ENCODE measurements at regions not wholly inside any gene's neighbourhood (a gene's known extent, or its start where the extent isn't known, plus 50 kb on each side); places are given as distances from the start of the nearest gene placed in this dataset.

DNA sequence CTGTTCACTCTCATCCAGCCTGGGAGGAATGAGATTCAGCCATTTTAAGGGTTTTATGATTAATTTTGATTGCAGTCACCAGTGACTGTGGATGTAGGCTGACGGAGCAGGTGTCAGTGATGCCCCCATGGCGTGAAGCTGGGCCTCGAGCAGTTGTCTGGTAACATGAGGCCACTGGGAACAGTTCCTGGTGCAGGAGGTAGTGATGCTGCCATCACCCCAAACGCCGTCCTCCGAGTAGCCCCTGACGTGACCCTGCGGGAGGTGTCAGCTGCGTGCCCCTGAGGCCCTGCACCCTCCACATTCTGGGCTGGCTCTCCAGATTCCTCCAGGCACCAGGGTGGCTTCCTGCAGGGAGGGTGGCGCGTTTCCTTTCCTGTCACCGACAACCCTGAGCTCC lies 277.2 kb downstream of the TEX29 start:
- no peak for DNase-seq

DNA sequence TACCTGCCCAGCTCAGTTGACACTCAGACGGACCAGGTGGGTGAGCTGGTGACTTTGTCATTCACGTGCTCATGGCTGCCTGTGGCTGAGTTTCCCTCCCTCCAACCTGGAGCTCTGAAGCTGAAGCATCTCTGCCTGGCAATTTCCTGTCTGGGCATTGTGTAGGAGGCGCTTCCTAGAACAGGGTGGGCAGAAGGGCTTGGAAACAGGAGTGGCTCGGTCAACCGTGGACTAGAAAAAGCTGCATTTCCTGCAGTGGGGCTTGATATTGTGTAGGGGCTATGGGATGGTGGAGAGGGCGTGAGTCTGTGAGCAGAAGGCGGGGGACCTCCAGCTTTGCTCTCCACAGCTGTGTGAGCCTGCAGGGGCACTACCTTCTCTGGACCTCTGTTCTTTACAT lies 278.3 kb downstream of the TEX29 start:
- DNase-seq = no peak

DNA sequence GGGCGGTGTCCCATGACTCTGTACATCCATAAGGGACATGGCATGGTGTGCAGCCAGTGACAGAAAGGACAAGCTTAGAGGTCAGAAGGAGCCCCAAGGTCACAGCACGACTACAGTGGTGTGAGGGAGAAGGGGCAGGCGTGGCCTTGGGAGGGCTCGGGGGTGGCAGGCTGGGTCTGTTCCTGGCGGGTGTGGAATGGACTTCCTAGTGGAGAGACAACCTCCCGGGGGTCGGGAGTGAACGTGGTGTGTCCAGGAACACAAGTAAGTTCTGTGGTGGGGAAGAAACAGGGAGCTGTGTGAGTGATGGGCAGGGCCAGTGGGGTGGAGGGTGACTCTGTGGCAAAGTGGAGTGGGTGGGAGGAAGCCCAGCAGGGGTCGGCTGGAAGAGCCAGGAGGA lies 279.3 kb downstream of the TEX29 start:
- DNase-seq = no peak

DNA sequence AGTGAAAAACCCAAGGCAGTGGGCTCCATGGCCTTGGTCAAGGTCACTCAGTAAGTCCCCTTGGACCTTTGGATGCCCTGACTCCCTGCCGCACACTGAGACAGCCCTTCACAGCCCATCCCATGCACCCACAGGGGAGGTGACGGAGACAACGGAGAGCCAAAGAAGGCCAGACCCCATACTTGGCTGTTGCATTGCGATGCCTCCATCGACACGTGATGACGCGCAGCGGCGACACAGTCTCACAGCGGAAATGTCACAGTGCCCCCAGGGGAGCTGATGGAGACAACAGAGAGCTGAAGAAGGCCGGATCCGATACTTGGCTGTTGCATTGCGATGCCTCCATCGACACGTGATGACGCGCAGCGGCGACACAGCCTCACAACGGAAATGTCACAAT lies 282.4 kb downstream of the TEX29 start:
- no peak for DNase-seq

DNA sequence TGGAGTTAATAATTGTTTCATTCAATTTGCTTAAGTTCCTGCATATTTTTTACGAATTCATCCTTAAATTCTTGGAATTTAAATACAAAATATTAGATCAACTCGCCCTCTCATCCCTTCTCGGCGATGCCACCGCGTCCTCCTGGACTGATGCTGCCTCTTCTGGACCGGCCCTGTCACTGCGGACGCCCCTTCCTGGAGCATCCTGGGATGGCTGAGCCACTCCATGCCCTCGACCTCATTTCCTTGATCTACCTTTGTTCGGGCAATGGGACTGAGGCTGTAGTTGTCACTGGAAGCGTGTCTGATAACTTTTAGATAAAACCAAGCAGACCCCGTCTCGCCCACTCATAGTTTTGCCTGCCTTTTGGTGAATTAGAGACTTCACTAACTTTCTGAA lies 283.7 kb downstream of the TEX29 start:
- no peak for DNase-seq

DNA sequence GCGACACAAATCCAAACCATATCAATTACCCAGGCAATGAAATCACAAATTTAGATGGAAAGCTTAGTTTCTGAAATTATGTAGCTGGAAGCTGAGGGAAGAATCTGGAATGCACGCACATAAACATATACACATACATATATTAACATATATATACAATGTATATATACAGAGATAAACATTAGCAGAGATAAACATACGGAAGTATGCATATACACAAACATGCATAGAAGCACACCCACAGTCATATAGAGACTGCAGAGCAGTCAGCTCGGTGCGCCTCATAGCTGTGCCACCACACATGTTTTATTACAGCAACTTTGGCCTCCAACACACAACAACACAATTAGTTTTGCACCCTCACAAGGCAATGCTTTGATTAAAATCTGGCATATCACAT lies 288.1 kb downstream of the TEX29 start:
- DNase-seq = no peak

DNA sequence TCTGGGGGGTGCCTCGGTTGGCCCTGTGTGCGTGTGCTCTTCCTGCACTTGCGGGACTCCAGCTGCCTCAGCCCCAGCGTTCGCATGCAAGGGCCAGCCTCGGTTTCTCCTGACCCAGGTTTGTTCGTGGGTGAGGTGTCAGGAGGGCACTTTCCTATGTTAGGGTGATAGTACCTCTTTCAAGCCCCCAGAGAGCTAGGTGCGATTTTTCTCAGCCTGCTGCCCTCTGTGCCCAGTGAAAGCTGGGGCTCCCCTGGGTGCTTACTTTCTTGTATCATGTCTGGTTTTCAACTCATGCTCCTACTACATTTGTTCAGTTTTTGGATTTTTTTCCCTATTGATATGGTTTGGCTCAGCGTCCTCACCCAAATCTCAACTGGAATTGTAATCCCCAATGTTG lies 289.2 kb downstream of the TEX29 start:
- DNase-seq = no peak

DNA sequence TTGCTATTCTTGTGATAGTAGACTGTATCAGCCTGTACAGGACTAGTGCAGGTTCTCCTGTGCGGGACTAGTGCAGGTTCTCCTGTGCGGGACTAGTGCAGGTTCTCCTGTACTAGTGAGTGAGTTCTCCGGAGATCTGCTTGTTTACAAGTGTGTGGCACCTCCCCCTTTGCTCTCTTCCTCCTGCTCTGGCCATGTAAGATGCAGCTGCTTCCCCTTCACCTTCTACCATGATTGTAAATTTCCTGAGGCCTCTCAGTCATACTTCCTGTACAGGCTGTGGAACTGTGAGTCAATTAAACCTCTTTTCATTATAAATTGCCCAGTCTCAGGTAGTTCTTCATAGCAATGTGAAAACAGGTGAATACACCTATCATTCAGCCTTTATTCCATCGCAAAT lies 289.6 kb downstream of the TEX29 start:
- DNase-seq = no peak

DNA sequence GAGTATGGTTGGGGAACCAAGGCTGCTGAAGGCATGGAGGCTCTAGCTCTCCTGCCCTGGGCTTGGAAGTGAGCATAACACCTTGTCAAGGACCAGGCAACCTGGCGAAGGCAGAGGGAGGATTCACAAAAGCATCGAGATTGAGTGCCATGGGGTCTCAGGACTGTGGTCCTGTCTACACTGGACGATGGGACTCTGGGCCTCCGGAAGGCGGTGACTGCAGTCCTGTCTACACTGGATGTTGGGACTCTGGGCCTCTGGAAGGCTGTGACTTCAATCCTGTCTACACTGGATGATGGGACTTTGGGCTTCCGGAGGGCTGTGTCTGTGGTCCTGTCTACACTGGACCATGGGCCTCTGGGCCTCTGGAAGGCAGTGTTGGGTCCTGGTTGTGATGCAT lies 290.4 kb downstream of the TEX29 start:
- DNase-seq = no peak

DNA sequence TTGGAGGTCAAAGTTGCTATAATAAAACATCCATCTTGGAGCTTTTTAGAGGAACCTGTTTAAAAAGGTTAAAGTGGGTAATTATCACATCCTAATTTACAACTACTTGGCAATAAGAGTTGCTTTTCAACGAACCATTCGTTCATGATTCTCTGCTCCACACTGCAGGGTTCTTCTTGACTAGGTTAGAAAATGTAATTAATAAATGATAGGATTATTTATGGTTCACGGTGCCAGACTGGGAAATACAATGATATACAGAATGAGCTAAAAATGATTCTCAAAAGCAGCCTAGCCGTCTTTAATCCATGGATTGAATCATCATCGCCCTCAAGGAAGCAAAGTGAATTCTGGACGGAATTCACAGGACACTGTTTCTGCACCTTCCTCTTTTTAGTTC lies 291.2 kb downstream of the TEX29 start:
- DNase-seq = no peak

DNA sequence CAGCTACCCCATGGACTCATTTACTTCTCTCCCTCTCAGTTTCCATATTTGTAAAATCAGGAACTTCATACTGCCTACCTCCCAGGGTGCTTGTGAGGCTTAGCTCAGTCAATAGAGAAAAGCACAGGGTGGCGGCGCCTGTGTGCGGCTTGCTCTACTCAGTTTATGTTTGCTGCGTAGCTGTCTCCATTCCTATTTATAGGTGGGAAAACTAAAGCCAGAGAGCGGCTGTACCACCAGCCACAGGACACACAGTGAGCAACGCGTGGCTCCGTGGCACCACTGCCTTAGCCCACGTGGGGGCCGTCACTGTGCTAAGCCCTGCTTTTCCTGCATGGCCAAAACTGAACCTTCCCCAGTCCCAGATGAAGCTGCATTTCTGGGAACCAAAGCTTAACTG lies 292.4 kb downstream of the TEX29 start:
- no peak for DNase-seq

DNA sequence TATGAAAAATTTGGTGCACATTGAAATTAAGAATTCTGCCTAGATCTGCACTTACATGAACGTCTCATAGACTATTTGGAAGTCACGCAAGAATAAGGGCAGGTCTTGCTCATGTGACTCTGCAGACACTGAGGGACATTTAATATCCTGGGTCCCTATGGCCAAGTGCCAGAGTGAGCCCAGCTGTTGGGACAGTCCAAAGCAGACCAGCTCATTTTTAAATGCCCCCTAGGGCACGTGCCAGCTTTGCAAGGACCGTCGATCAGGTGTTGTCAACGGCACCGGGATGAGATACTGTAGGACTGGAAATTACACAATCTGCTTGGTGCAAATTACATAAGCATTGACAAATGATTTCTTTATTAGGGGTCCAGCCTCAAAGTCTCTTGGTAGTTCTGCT lies 293.6 kb downstream of the TEX29 start:
- no peak for DNase-seq

DNA sequence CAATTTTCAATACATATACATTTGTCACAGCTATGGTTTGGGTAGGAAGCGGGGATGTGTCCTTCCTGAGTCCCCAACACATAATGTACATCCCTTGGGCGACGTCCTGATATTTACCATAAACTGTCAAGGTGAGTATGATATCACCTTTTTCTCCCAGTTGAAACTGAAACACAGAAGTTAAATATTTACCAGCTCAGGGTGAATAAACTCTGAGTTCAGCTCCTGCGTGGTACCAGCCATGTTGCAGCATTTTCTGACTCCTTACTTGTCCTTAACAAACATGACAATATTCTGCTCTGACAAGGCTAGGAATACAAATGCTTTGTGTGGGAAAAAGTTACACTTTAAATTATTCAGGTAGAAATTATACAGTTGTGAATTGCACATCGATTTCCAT lies 294.2 kb downstream of the TEX29 start:
- DNase-seq = no peak

DNA sequence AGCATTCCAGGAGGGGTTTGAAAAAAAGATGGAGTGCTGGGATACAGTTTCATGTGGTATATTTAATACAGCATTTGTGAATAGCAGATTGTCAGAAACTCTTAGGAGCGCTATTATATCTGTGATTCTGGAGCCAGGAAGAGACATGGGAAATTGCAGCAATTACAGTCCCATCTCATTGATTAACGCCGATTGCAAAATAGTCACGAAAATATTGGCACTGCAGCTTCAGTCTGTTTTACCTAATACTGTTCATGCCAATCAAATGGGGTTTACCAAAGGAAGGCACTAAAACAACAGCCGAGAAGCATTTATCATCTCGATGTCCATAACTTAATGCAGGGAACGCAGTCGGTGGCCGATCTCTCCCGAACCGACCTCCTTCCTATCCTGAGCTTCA lies 295.8 kb downstream of the TEX29 start:
- no peak for DNase-seq

DNA sequence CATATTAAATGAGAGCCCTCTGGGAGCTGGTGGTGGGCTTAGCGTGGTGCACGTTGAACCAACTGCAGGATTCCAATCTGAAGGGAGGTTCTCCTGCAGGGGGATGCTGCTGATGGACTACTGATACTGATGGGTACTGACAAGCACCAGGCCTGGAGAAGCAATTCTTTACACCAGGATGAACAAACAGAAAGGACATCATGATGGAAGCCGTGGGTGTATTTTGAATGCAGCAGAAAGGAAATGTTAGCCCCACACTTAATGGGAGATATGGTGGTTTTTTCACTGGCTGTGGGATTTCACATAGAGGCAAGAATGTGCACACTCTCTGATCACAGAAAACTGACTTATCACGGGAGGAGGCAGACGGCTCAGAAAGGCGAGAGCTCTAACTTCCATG lies 299.7 kb downstream of the TEX29 start:
- DNase-seq = no peak

DNA sequence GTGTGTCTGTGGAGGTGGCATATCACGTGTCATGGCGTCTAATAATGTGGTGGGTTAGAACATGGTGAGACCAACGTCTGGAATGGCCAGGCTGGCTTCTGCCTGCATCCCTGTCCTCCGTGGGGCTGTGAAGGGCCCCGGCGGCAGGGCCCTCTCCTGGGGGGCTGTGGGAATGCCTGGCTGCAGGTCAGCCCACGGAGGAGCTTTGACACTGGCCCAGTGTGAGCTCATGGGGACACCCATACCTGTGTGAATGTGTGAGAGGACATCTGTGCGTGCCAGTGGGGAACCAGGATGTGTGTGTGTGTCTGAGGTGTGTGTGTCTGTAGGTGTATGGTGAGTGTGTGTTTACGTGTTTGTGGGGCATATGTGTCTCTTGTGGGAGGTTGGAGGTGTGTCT lies 300.1 kb downstream of the TEX29 start:
- DNase-seq = no peak

DNA sequence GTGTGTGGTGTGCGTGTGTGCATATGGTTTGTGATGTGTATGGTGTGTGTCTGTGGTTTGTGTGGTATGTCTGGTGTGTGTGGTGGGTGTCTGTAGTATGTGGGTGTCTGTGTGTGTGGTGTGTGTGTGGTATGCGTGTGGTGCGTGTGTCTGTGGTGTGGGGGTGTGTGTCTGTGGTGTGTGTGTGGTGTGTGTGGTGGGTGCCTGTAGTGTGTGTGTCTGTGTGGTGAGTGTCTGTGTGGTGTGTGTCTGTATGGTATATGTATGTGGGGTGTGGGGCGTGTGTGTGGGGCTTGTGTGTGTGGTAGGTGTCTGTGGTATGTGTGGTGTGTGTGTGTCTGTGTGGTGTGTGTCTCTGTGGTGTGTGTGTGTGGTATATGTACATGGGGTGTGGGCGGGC lies 300.7 kb downstream of the TEX29 start:
- no peak for DNase-seq

DNA sequence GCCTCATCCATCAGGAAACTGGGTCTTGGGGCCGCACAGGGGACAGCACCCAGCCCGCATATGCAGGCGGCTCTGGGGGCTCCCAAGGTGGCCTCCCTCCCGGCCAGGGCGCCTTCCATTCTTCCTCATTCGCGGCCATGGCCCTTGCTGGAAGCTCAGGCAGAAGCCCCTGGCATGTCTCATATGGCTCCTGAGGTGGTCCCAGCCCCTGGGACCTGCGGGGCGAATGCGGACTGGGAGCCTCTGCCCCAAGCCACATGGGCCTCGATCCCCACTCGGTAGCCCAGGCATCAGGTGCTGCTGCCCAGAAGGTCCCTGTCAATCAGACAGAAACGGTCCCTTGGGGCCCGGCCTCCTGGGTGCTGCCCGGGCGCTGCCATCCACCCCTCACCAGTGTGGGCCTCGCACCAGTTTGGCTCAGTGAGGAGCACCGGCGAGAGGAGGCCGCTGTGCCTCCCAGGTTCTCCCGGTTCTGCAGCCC lies 301.6 kb downstream of the TEX29 start:
- DNase-seq = no peak

DNA sequence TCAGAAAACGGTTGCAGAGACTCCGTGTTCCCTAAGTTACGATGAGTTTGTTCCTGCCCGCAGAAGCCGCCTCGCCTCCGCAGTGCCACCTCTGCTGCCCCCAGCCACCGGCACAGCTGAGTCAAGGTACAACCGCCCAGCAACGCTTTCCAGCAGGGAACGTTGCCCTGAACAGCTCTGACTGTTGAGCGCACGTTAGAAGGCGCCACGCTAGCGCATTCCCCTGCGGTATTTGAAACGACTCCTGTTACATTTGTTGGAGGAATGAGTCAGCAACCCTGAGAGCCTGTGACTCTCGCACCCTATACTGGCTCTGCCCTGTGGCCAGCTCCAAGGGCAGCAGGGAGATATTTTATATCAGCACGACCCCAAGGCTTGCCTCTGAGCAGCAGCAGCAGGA lies 302.8 kb downstream of the TEX29 start:
- no peak for DNase-seq

DNA sequence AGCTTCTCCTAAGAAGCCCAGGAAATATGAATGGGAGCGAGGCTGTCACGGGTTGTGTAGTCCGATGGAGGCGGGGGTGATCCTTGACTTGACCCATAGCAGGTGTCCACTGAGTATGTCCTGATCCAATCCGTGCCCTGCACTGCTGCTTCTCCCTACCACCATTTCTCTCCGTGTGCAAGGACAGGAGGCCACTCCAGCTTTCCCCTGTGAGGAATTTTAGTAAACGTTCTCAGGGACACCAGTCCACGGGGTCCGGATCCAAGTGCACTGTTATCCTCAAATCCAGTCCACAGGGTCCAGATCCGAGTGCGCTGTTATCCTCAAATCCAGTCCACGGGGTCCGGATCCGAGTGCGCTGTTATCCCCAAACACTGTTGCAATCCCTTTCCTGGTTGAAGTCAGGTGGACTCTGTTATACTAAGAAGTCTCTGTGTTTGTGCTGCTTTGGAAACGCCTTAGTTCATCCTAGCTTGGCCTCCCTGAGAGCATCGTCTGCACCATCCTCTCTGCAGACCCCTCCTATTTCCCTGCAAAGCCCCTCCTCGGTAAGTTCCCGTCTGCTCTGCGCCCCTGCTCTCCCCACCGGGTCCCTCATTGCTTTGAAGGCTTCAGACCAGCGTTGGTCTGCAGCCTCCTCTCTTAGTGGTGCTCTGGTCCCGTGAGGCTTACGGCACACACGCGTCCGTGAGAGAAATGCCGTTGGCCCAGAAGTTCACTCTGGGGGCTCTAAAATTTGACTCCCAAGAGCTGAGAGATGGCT lies 303.5 kb downstream of the TEX29 start:
- DNase-seq = no peak

DNA sequence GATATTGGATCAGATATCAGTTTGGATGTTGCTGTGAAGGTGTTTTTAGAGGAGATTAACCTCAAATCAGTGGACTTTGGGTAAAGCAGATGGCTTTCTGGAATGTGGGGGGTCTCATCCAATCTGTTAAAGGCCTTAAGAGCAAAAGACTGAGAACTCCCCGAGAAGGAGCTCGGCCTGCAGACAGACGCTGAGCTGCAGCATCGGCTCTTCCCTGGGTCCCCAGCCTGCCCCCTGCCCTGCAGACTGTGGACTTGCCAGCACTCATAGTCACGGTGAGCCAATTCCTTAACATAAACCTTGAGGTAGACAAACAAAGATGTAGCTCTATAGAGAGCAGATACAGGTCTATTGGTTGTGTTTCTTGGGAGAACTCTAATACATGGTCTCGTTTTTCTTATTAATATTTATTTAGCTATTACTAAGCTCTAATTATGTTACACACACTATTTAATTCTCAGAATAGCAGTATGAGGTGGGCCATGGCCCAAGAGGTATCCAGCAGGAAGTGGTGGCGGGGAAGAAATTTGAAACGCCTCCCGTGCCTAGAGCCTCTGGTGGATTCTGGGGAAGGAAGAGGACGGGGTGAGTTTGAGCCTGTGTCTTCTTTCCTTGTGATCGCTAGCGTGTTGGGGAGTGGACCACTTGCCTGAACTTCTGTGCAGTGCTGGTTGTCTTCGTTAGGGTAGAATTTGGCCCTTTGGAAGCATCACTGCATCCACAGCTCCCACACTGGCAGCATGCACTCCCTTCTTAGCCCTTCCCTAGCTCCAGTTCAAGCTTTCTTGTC lies 305.3 kb downstream of the TEX29 start:
- DNase-seq = no peak

DNA sequence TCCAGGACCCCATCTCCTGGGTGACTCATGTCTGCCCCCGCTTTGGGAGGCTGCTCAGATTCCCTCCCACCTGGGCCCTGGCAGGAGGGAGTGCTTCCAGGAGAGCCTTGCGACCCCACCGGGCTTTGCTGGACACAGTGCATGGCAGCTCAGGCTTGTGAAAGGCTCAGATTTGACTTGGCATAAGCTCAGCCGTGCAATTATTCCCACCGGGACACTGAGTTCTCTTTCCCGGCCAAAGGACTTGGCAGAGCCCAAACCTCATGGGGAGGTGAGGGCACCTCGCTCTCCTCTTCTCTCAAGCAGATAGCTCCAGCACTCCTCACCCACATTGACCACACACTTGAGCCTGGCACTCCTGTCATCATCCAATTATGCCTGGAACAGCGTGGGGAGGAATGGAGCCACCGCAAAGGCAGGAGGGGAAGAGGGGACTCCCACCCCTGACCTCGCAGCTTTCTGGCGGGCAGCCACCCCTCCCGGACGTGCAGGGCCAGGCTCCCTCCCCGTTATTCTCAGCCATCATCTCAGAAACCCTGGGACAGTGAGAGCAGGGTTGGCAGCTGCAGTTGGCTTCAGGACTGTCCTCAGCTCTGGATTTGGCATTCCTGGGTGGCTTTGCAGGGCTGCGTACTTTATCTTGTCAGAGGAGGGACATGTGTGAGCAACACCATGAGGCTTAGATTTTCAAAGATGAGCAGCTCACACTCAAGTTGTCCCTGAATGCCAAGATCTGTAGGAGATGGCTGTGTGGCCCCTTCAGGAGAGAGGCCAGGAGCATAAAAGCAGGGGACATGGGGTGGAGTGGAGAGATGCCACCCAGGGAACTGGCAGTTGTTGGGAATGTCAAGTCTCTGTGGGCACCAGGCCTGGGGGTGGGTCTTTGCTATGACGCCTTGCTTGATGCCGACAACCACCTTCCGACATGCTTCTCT lies 306.2 kb downstream of the TEX29 start:
- DNase-seq = no peak

DNA sequence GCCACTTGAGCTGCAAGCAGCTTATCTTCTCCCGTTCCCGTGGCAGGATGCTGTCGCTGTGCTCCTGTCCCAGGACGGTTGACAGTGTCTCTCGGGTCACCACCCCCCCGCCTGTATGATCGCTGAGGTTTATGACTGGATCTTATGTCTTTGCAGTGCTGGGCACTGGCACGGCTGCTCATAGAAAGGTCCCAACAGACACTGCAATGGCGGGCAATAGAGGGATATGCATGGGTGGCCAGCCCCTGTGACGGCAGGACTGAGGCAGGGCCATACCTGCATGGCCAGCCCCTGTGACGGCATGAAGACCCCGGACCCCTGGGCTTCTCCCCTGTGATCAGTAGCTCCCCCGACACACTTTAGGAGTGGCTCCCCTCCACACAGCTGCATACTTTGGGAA lies 307.2 kb downstream of the TEX29 start:
- no peak for DNase-seq

Data from activated CD4-positive, alpha-beta T cell treated with anti-CD3 and anti-CD28 coated beads for 48 hours (primary cell).